Thyroid gland (tissue), 4 donors: ENCODE measurements at regions not wholly inside any gene's neighbourhood (a gene's known extent, or its start where the extent isn't known, plus 50 kb on each side); places are given as distances from the start of the nearest gene placed in this dataset.

Experiments used
- POLR2A ChIP-seq, 2 donors: fragments of 450-650 bp; IDR thresholded peaks; one replicate each; pipeline ENCODE4 v1.6.1; 2017; ENCODE audit warnings: antibody characterized with exemption in 2 of 2, mild to moderate bottlenecking in 2 of 2, moderate library complexity in 1 of 2
- TF ChIP-seq, protein P1 (sequence below), 6 experiments: fragments of 200-600 bp in 3 of 6; fragments of 450-650 bp in 3 of 6; sonication (generic) in 3 of 6; IDR thresholded peaks; one replicate each; pipeline ENCODE4 v1.5.1; 2016 to 2019; ENCODE audit warnings: antibody characterized with exemption in 6 of 6, mild to moderate bottlenecking in 2 of 6, inconsistent platforms in 1 of 6, moderate library complexity in 1 of 6

- TF ChIP-seq, protein P1, sequence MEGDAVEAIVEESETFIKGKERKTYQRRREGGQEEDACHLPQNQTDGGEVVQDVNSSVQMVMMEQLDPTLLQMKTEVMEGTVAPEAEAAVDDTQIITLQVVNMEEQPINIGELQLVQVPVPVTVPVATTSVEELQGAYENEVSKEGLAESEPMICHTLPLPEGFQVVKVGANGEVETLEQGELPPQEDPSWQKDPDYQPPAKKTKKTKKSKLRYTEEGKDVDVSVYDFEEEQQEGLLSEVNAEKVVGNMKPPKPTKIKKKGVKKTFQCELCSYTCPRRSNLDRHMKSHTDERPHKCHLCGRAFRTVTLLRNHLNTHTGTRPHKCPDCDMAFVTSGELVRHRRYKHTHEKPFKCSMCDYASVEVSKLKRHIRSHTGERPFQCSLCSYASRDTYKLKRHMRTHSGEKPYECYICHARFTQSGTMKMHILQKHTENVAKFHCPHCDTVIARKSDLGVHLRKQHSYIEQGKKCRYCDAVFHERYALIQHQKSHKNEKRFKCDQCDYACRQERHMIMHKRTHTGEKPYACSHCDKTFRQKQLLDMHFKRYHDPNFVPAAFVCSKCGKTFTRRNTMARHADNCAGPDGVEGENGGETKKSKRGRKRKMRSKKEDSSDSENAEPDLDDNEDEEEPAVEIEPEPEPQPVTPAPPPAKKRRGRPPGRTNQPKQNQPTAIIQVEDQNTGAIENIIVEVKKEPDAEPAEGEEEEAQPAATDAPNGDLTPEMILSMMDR (IDR thresholded peaks at IDR 0.05): no peak
- no peak for TF ChIP-seq POLR2A (IDR thresholded peaks at IDR 0.05)
These were observed 365.1 kb upstream of the NUDT12 start for GRCh38 chr5:103927739-103928138.
